Glutamatergic neuron (in vitro differentiated cells): ENCODE measurements at regions not wholly inside any gene's neighbourhood (a gene's known extent, or its start where the extent isn't known, plus 50 kb on each side); places are given as distances from the start of the nearest gene placed in this dataset.

Experiments
- DNase-seq: peaks from one replicate; pipeline ENCODE4 v3.0.0; 2022
- H3K27ac Mint-ChIP-seq: one replicate; pipeline ENCODE4 v1.8.0; 2020; ENCODE audit warnings: mild to moderate bottlenecking, mixed read lengths, inconsistent platforms; ENCODE audit not compliant: unreplicated experiment
- H3K27me3 Mint-ChIP-seq: one replicate; pipeline ENCODE4 v1.8.0; 2020; ENCODE audit warnings: mild to moderate bottlenecking, moderate library complexity, mixed read lengths, inconsistent platforms; ENCODE audit not compliant: unreplicated experiment
- H3K36me3 Mint-ChIP-seq: one replicate; pipeline ENCODE4 v1.8.0; 2020; ENCODE audit warnings: mild to moderate bottlenecking, mixed read lengths, inconsistent platforms; ENCODE audit not compliant: unreplicated experiment
- H3K4me1 Mint-ChIP-seq: one replicate; pipeline ENCODE4 v1.8.0; 2020; ENCODE audit warnings: mild to moderate bottlenecking, low read depth, mixed read lengths, inconsistent platforms; ENCODE audit not compliant: unreplicated experiment
- H3K4me3 Mint-ChIP-seq: one replicate; pipeline ENCODE4 v1.8.0; 2020; ENCODE audit warnings: mild to moderate bottlenecking, mixed read lengths, inconsistent platforms; ENCODE audit not compliant: unreplicated experiment
- H3K9me3 Mint-ChIP-seq: one replicate; pipeline ENCODE4 v1.8.0; 2020; ENCODE audit warnings: mild to moderate bottlenecking, moderate library complexity, mixed read lengths, inconsistent platforms; ENCODE audit not compliant: unreplicated experiment
- TF ChIP-seq, protein P1 (sequence below): fragments of 200-600 bp; sonication (generic); IDR thresholded peaks from one replicate; pipeline ENCODE4 v1.5.0; 2021; ENCODE audit not compliant: partially characterized antibody, unreplicated experiment

DNA sequence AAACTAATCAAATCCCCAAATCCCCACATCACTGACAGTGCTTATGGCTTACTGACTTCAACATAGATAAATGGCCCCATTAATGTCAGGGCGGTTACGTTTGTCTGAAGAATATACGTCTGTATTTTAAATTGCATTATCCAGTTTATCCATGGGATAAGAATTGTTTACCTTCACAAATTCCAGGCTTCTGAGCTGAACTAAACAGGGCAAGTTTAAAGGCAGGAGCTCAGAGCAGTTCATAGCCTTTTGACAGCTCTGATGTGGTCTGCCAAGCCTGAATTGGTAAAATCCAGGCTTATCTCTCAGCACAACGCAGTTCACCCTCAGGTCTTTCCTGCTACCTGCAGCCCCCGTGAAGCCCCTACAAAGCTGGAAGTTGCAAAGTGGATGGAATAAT, 79.5 kb upstream of the GREM2 start:
- no peak overlapping the region for H3K4me3 Mint-ChIP-seq
- no peaks in the 10 kb centered on the region for H3K9me3 Mint-ChIP-seq
- H3K4me1 Mint-ChIP-seq, result peaks cover 30% of the 10 kb centered on the region
- H3K27ac Mint-ChIP-seq, result no peak overlapping the region
- TF ChIP-seq, protein P1, sequence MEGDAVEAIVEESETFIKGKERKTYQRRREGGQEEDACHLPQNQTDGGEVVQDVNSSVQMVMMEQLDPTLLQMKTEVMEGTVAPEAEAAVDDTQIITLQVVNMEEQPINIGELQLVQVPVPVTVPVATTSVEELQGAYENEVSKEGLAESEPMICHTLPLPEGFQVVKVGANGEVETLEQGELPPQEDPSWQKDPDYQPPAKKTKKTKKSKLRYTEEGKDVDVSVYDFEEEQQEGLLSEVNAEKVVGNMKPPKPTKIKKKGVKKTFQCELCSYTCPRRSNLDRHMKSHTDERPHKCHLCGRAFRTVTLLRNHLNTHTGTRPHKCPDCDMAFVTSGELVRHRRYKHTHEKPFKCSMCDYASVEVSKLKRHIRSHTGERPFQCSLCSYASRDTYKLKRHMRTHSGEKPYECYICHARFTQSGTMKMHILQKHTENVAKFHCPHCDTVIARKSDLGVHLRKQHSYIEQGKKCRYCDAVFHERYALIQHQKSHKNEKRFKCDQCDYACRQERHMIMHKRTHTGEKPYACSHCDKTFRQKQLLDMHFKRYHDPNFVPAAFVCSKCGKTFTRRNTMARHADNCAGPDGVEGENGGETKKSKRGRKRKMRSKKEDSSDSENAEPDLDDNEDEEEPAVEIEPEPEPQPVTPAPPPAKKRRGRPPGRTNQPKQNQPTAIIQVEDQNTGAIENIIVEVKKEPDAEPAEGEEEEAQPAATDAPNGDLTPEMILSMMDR, result no peak
- no peak for DNase-seq
- H3K36me3 Mint-ChIP-seq, result no peaks in the 10 kb centered on the region
- peaks cover 2% of the 10 kb centered on the region for H3K27me3 Mint-ChIP-seq

DNA sequence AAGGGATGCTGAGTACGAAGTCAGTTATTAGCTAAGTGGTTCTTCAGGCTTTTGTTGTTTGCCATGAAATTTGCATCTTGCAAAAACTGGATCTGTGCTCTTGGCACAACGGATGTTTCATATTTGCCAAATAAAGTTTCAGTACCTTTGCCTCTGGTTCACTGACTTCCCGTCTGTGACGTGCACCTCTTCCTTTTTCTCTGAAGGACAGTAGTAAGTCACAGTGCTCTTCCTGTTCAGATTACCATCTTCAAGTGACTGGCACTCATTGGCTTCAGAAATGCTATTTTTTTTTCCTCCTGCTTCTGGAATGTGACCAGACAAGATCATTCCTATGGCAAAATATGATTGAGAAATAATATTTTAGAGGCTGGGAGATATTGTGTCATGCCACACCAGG, 75.9 kb upstream of the GREM2 start:
- H3K4me1 Mint-ChIP-seq, result peaks cover 28% of the 10 kb centered on the region
- H3K27ac Mint-ChIP-seq, result no peak overlapping the region
- H3K36me3 Mint-ChIP-seq, result no peaks in the 10 kb centered on the region
- H3K27me3 Mint-ChIP-seq, result peaks cover 2% of the 10 kb centered on the region
- no peak for DNase-seq
- no peak overlapping the region for H3K4me3 Mint-ChIP-seq
- TF ChIP-seq, protein P1, result no peak
- no peaks in the 10 kb centered on the region for H3K9me3 Mint-ChIP-seq

DNA sequence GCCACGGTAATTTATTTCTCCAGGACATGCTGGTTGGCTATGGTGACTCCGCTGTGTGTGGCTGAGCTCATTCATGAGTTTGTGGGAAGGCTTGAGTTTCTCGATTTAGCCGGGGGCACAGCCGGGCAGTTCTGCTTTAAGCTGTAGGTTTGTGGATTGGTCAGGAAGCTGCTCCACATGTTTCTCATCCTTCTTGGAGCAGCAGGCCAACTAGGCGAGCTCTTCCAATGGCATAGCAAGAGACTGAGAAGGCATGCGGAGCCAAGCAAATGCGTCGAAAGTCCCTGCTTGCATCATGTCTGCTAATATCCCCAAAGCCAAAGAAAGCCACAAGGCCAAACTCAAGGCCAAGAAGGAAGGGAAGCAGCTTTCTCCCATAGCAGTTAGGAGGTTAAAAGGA, 71.6 kb upstream of the GREM2 start:
- H3K4me1 Mint-ChIP-seq, result peaks cover 11% of the 10 kb centered on the region
- H3K36me3 Mint-ChIP-seq, result peaks cover 11% of the 10 kb centered on the region
- peaks cover 2% of the 10 kb centered on the region for H3K9me3 Mint-ChIP-seq
- H3K27me3 Mint-ChIP-seq, result peaks cover 2% of the 10 kb centered on the region
- TF ChIP-seq, protein P1, result no peak
- DNase-seq, result no peak
- no peak overlapping the region for H3K27ac Mint-ChIP-seq
- H3K4me3 Mint-ChIP-seq, result no peak overlapping the region

DNA sequence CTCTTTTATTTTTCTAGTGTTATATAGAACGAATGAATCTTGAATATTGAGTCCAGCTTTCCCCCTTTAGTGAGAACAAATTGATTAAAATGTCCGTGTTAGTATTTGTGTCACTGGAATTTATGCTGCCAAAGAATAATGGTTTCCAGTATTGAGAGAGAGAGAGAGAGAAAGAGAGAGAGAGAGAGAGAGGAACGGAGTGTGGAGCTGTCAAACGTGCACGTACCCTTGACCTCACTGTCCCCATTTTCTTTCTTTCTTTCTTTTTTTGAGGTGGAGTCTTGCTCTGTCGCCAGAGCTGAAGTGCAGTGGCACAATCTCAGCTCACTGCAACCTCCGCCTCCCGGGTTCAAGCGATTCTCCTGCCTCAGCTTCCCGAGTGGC, 70.9 kb upstream of the GREM2 start:
- Mint-ChIP-seq H3K4me3 (no peak overlapping the region), H3K4me1 (peaks cover 7% of the 10 kb centered on the region), H3K27me3 (peaks cover under 1% of the 10 kb centered on the region), H3K9me3 (peaks cover 2% of the 10 kb centered on the region), H3K36me3 (peaks cover 11% of the 10 kb centered on the region), H3K27ac (no peak overlapping the region)
- TF ChIP-seq, protein P1, result no peak
- no peak for DNase-seq

DNA sequence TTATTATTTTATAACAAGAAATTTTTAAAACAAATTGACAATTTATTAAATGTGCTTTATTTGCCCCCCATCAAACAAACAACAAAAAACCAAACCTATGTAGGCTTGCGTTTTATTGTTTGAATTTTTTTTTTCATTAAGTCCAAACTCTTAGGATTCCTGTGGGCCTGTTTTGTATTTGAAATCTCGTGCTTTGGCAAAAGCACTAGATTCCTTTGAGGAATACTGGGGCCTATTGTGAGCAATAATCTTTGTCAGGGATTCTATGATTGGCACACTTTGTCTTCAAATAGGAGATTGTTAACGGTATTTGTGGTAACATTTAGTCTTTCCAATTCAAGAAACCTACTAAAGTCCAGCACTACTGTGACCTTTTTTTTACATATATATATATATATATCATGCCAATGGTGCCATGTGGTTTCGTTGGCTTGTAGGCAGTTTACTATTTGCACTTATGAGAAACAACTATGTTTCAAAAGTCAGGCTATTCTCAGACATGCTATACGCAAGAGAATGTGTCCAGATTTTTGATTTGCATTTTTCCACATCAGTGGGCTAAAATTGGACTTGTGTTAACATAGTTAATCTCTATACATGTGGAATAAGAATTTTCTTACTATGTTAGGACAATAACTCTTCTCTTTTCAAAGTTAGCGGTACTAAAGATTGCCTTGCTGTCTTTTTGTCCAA, 70.4 kb upstream of the GREM2 start:
- no peak for DNase-seq
- TF ChIP-seq, protein P1, result no peak
- peaks cover 11% of the 10 kb centered on the region for H3K36me3 Mint-ChIP-seq
- H3K27me3 Mint-ChIP-seq, result no peaks in the 10 kb centered on the region
- H3K27ac Mint-ChIP-seq, result no peak overlapping the region
- H3K9me3 Mint-ChIP-seq, result peaks cover 2% of the 10 kb centered on the region
- H3K4me3 Mint-ChIP-seq, result no peak overlapping the region
- H3K4me1 Mint-ChIP-seq, result peaks cover 4% of the 10 kb centered on the region
